ENCODE measurements at regions not wholly inside any gene's neighbourhood (a gene's known extent, or its start where the extent isn't known, plus 50 kb on each side); places are given as distances from the start of the nearest gene placed in this dataset.
"Not testable (repeated sequence)": the region's sequence is repeated elsewhere in the genome, so short reads cannot be mapped to it uniquely, and the experiment has no call there.

DNA sequence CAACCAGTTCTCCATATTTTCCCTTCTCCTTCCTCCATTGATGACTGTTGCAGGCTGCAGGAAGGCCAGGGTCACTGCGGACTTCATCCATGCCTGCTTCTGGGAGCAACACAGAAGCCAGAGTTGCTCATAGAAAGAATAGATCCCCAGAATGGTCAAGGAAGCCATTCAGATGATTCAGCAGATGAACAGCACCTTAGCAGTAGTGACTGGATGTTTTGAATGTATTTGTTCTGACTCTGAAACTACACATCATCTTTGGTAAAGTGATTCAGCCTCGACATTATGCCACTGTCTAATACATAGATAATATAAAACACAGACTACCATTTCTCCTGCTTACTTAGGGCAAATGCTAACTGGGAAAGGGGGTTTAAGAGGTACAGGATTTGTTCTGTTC, 411.6 kb downstream of the RND3 start:
- Histone ChIP-seq H3K27me3 (replicated peaks; ENCODE audit: control insufficient read depth, insufficient read depth, low read length) (no peaks in the 10 kb centered on the region), H3K36me3 (ENCODE audit: control insufficient read depth, insufficient read depth, low read length) (no peaks in the 10 kb centered on the region), H3K4me3 (replicated peaks; ENCODE audit: low read depth, low read length) (no peak overlapping the region)
- no peak for DNase-seq (ENCODE audit: extremely low read depth, insufficient read length)
- TF ChIP-seq, protein P1, sequence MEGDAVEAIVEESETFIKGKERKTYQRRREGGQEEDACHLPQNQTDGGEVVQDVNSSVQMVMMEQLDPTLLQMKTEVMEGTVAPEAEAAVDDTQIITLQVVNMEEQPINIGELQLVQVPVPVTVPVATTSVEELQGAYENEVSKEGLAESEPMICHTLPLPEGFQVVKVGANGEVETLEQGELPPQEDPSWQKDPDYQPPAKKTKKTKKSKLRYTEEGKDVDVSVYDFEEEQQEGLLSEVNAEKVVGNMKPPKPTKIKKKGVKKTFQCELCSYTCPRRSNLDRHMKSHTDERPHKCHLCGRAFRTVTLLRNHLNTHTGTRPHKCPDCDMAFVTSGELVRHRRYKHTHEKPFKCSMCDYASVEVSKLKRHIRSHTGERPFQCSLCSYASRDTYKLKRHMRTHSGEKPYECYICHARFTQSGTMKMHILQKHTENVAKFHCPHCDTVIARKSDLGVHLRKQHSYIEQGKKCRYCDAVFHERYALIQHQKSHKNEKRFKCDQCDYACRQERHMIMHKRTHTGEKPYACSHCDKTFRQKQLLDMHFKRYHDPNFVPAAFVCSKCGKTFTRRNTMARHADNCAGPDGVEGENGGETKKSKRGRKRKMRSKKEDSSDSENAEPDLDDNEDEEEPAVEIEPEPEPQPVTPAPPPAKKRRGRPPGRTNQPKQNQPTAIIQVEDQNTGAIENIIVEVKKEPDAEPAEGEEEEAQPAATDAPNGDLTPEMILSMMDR (IDR thresholded peaks at IDR 0.05; ENCODE audit: insufficient read depth, low read length, poor library complexity, severe bottlenecking): no peak

DNA sequence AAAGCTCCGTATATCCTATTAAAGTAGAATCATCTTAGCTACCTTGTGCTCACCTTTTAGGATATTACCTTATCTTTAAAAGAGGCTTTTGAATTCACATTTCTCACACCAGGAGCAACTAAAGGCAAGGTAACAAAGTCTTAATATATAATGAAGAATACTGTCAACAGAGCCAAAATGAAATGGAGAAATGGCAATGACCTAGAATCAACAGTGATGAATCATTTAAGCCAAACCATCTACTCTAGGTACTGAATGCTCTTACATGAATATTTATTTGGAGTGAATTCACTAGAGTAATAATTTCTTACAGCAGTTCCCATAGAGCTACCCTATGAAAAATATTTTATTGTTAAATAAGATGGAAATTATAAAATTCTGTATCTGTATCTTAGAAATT, 421.0 kb downstream of the RND3 start:
- TF ChIP-seq, protein P1 (IDR thresholded peaks at IDR 0.05; ENCODE audit: insufficient read depth, low read length, poor library complexity, severe bottlenecking): no peak
- DNase-seq (ENCODE audit: extremely low read depth, insufficient read length): no peak

DNA sequence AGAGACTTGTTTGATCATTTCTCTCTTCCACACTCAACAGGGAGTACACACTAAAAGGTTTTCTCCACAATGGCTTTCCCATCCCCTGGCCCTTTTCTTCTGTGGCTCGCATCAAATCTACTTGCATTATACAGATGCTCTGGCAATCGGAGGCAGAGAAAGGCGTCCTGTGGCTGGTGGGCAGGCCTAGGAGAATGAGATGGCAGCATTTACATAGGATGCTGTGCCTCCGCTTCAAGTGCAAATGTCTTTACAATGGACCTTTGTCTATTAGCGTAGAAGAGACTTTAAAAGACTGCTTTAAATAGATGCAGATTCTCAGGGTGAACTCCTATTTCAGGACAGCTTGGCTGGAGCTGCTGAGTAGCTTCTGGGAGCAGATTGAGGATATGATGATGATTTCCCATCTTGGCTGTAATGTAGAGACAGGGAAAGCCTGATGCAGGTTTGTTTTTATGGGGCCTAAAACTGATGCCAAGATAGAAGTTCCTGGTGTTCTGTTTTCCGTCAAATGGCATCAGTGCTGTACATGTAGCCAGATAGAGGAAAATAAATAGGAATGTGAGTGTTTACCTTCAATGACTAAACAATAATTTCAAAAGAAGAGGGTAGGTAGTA, 423.4 kb downstream of the RND3 start:
- no peaks in the 10 kb centered on the region for H3K36me3 ChIP-seq (ENCODE audit: control insufficient read depth, insufficient read depth, low read length)
- no peaks in the 10 kb centered on the region for H3K27me3 ChIP-seq (replicated peaks; ENCODE audit: control insufficient read depth, insufficient read depth, low read length)
- TF ChIP-seq, protein P1 (IDR thresholded peaks at IDR 0.05; ENCODE audit: insufficient read depth, low read length, poor library complexity, severe bottlenecking): no peak
- DNase-seq (ENCODE audit: extremely low read depth, insufficient read length): no peak
- H3K4me3 ChIP-seq (replicated peaks; ENCODE audit: low read depth, low read length): no peak overlapping the region

More for the DNA sequence above, 421.0 kb downstream of the RND3 start:
- Histone ChIP-seq H3K27me3 (replicated peaks; ENCODE audit: control insufficient read depth, insufficient read depth, low read length) (no peaks in the 10 kb centered on the region), H3K4me3 (replicated peaks; ENCODE audit: low read depth, low read length) (no peak overlapping the region), H3K36me3 (ENCODE audit: control insufficient read depth, insufficient read depth, low read length) (no peaks in the 10 kb centered on the region)

DNA sequence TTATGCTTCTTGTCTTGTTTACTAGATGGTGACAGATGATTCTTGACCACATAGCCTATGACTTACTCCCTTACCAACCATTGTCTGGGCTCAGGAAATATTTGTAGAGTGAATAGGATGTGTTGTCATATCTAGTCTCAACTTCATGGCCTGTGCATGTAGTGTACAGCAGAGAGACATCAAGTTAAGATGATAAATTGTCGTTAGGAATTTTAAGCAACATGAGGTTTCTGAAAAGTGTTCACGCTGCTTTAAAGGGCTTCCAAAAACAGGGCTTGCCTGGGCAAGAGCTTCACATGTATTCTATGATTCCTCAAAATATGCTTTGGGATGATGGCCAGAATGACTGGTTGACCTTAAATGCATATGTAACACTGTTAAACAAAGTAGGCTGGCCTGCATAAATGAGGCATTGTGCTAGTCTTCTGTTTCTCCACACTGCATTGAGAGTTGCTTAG, 424.0 kb downstream of the RND3 start:
- no peak for DNase-seq (ENCODE audit: extremely low read depth, insufficient read length)
- TF ChIP-seq, protein P1 (IDR thresholded peaks at IDR 0.05; ENCODE audit: insufficient read depth, low read length, poor library complexity, severe bottlenecking): no peak
- H3K4me3 ChIP-seq (replicated peaks; ENCODE audit: low read depth, low read length): no peak overlapping the region
- no peaks in the 10 kb centered on the region for H3K27me3 ChIP-seq (replicated peaks; ENCODE audit: control insufficient read depth, insufficient read depth, low read length)
- H3K36me3 ChIP-seq (ENCODE audit: control insufficient read depth, insufficient read depth, low read length): no peaks in the 10 kb centered on the region

DNA sequence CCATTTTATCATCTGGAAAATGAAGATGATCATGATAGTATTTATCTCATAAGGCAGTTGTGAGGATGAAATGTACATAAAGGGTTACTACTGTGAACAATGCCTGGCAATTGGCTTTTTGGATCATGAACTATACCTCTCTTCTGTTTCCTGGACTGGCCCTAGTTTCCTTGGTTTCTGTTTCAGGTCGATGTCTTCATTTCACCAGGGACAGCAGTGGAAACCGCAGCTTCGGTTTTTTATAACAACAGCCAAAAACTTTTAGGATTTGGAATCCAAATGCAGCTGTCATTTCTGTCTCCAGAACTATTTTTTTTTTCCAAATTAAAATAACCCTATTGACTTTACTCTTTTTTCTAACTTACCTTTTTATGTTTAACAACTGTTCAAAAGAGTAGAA, 425.1 kb downstream of the RND3 start:
- H3K4me3 ChIP-seq (replicated peaks; ENCODE audit: low read depth, low read length): no peak overlapping the region
- H3K36me3 ChIP-seq (ENCODE audit: control insufficient read depth, insufficient read depth, low read length): no peaks in the 10 kb centered on the region
- TF ChIP-seq, protein P1 (IDR thresholded peaks at IDR 0.05; ENCODE audit: insufficient read depth, low read length, poor library complexity, severe bottlenecking): no peak
- DNase-seq (ENCODE audit: extremely low read depth, insufficient read length): no peak
- no peaks in the 10 kb centered on the region for H3K27me3 ChIP-seq (replicated peaks; ENCODE audit: control insufficient read depth, insufficient read depth, low read length)

DNA sequence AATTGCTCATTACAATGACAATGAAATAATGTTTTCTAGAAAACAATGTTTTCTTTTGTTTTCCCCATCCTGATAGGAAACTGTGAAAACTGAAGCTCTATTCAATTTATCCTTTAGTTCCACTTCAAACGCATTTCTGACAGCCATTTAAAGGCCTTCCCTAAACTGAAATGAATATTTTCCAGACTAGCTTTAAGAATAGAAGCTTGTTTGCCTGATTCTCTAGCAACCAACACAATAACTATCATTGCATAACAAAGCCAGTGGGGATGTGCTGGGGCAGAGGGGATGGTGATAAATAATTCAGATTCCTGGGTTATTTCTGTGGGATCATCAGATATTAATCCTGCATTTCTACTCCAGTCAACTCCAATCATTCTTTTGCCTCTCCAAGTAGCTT, 427.1 kb downstream of the RND3 start:
- Histone ChIP-seq H3K27me3 (replicated peaks; ENCODE audit: control insufficient read depth, insufficient read depth, low read length) (no peaks in the 10 kb centered on the region), H3K4me3 (replicated peaks; ENCODE audit: low read depth, low read length) (no peak overlapping the region), H3K36me3 (ENCODE audit: control insufficient read depth, insufficient read depth, low read length) (no peaks in the 10 kb centered on the region)
- no peak for DNase-seq (ENCODE audit: extremely low read depth, insufficient read length)
- TF ChIP-seq, protein P1 (IDR thresholded peaks at IDR 0.05; ENCODE audit: insufficient read depth, low read length, poor library complexity, severe bottlenecking): no peak

DNA sequence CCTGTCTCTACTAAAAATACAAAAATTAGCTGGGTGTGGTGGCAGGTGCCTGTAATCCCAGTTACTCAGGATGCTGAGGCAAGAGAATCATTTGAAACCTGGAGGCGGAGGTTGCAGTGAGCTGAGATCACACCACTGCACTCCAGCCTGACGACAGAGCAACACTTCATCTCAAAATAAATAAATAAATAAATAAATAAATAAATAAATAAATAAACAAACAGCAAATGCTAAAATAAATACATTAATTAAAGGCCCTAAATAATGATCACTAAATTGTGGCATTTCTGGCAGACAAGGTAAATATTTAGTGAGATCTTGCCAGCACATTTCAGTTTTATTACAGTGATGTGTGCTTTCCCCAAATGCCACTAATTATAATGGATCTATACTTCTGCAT, 427.8 kb downstream of the RND3 start:
- not testable (repeated sequence) for DNase-seq (ENCODE audit: extremely low read depth, insufficient read length); H3K4me3 ChIP-seq (replicated peaks; ENCODE audit: low read depth, low read length); H3K36me3 ChIP-seq (ENCODE audit: control insufficient read depth, insufficient read depth, low read length); H3K27me3 ChIP-seq (replicated peaks; ENCODE audit: control insufficient read depth, insufficient read depth, low read length)
